Neural progenitor cell (in vitro differentiated cells): ENCODE measurements at regions not wholly inside any gene's neighbourhood (a gene's known extent, or its start where the extent isn't known, plus 50 kb on each side); places are given as distances from the start of the nearest gene placed in this dataset.

Source experiments
- EZH2 ChIP-seq: fragments of 200-600 bp; sonication (generic); IDR thresholded peaks from 2 replicates; pipeline ENCODE4 v1.6.1; 2017; ENCODE audit warnings: antibody characterized with exemption, mild to moderate bottlenecking, moderate library complexity
- EZH2phosphoT487 ChIP-seq: fragments of 200-600 bp; sonication (generic); IDR thresholded peaks from 2 replicates; pipeline ENCODE4 v1.6.1; 2017; ENCODE audit warnings: antibody characterized with exemption
- TF ChIP-seq, protein P1 (sequence below): fragments of 200-600 bp; sonication (generic); IDR thresholded peaks from 2 replicates; pipeline ENCODE4 v1.5.1; 2017; ENCODE audit warnings: antibody characterized with exemption, mild to moderate bottlenecking

DNA sequence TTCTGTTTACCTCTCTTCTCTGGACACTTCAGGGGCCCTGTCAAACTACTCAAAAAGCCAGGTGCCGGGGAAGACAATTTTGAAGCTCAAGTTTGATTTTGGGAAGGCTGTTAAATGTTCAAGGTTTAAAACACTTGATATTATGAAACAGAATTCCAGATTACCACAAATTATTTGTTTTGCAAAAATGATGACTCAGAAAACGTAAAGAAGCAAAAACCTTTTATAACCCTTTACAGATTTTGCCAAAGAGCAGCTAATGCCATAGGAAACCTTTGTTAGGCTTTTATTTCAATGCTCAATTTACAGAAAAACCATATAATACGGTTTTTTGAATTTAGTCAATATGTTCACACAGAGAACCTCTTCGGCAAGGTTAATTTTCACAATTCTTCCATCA, 593.4 kb upstream of the ZP4 start:
- TF ChIP-seq, protein P1, sequence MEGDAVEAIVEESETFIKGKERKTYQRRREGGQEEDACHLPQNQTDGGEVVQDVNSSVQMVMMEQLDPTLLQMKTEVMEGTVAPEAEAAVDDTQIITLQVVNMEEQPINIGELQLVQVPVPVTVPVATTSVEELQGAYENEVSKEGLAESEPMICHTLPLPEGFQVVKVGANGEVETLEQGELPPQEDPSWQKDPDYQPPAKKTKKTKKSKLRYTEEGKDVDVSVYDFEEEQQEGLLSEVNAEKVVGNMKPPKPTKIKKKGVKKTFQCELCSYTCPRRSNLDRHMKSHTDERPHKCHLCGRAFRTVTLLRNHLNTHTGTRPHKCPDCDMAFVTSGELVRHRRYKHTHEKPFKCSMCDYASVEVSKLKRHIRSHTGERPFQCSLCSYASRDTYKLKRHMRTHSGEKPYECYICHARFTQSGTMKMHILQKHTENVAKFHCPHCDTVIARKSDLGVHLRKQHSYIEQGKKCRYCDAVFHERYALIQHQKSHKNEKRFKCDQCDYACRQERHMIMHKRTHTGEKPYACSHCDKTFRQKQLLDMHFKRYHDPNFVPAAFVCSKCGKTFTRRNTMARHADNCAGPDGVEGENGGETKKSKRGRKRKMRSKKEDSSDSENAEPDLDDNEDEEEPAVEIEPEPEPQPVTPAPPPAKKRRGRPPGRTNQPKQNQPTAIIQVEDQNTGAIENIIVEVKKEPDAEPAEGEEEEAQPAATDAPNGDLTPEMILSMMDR, result no peak
- TF ChIP-seq EZH2phosphoT487 (no peak), EZH2 (no peak)
